Gastroesophageal sphincter (tissue), 4 donors: ENCODE measurements at regions not wholly inside any gene's neighbourhood (a gene's known extent, or its start where the extent isn't known, plus 50 kb on each side); places are given as distances from the start of the nearest gene placed in this dataset.

ENCODE experiments used
- ATAC-seq: fragments of 150-250 bp; one replicate; pipeline ENCODE4 v1.9.1; 2016; ENCODE audit warnings: mild to moderate bottlenecking, moderate library complexity
- H3K27ac ChIP-seq, 4 donors: fragments of 200-600 bp; sonication (generic) in 3 of 4; 1 replicate in 3 of 4; 2 replicates in 1 of 4; pipeline ENCODE4 v1.5.1; 2016 to 2019
- H3K27me3 ChIP-seq: fragments of 200-600 bp; sonication (generic); one replicate; pipeline ENCODE4 v1.5.1; 2019
- H3K36me3 ChIP-seq, 2 donors: fragments of 200-600 bp; sonication (generic); one replicate each; pipeline ENCODE4 v1.5.1; 2019; ENCODE audit warnings: control low read depth in 1 of 2
- H3K4me1 ChIP-seq, 3 donors: fragments of 200-600 bp; sonication (generic); 1 replicate in 2 of 3; 2 replicates in 1 of 3; pipeline ENCODE4 v1.5.1; 2016 to 2019; ENCODE audit warnings: control low read depth in 2 of 3
- H3K4me3 ChIP-seq, 2 donors: fragments of 200-600 bp; sonication (generic); one replicate each; pipeline ENCODE4 v1.5.1; 2019; ENCODE audit warnings: mild to moderate bottlenecking in 1 of 2, moderate library complexity in 1 of 2
- H3K9me3 ChIP-seq, 3 donors: fragments of 200-600 bp; sonication (generic); one replicate each; pipeline ENCODE4 v1.5.1; 2017 to 2019; ENCODE audit warnings: control low read depth in 2 of 3
- EP300 ChIP-seq: sonication (generic); formaldehyde crosslinking; IDR thresholded peaks from one replicate; pipeline ENCODE4 v1.6.1; 2017; ENCODE audit warnings: antibody characterized with exemption, mild to moderate bottlenecking
- POLR2A ChIP-seq, 2 donors: fragments of 450-650 bp; IDR thresholded peaks; one replicate each; pipeline ENCODE4 v1.6.1; 2017; ENCODE audit warnings: antibody characterized with exemption in 2 of 2, mild to moderate bottlenecking in 2 of 2, moderate library complexity in 1 of 2
- POLR2AphosphoS5 ChIP-seq: sonication (generic); formaldehyde crosslinking; IDR thresholded peaks from one replicate; pipeline ENCODE4 v1.6.1; 2017; ENCODE audit warnings: antibody characterized with exemption
- WGBS, 2 donors: methylation state at CpG; one replicate each; pipeline ENCODE4 v1.1.5; 2018; ENCODE audit warnings: low coverage in 1 of 2; 5-methylcytosine and 5-hydroxymethylcytosine counted together
- TF ChIP-seq, protein P1 (sequence below), 4 experiments: fragments of 200-600 bp in 2 of 4; fragments of 450-650 bp in 2 of 4; sonication (generic) in 1 of 4; IDR thresholded peaks; one replicate each; pipeline ENCODE4 v1.5.1; 2017 to 2019; ENCODE audit warnings: antibody characterized with exemption in 4 of 4, mild to moderate bottlenecking in 2 of 4, moderate library complexity in 2 of 4

DNA sequence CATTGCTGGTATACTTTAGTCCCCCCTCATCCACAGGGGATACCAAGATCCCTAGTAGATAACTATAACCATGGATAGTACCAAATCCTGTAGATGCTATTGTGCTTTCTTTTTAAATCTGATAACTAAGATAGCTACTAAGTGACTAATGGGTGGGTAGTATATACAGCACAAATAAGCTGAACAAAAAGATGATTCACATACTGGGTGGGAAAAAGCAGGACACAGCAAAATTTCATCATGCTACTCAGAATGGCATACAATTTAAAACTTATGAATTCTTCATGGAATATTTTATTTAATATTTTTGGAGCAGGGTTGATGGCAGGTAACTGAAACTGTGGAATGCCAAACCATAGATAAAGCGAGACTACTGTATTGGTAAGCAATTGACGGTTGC, 161.6 kb downstream of the IL15 start:
- no peaks in the 10 kb centered on the region for H3K27me3 ChIP-seq
- H3K9me3 ChIP-seq, result no peaks in the 10 kb centered on the region
- H3K27ac ChIP-seq, result no peak overlapping the region
- TF ChIP-seq POLR2A (IDR thresholded peaks at IDR 0.05) (no peak), EP300 (no peak), POLR2AphosphoS5 (no peak)
- TF ChIP-seq, protein P1, sequence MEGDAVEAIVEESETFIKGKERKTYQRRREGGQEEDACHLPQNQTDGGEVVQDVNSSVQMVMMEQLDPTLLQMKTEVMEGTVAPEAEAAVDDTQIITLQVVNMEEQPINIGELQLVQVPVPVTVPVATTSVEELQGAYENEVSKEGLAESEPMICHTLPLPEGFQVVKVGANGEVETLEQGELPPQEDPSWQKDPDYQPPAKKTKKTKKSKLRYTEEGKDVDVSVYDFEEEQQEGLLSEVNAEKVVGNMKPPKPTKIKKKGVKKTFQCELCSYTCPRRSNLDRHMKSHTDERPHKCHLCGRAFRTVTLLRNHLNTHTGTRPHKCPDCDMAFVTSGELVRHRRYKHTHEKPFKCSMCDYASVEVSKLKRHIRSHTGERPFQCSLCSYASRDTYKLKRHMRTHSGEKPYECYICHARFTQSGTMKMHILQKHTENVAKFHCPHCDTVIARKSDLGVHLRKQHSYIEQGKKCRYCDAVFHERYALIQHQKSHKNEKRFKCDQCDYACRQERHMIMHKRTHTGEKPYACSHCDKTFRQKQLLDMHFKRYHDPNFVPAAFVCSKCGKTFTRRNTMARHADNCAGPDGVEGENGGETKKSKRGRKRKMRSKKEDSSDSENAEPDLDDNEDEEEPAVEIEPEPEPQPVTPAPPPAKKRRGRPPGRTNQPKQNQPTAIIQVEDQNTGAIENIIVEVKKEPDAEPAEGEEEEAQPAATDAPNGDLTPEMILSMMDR (IDR thresholded peaks at IDR 0.05), result no peak
- H3K36me3 ChIP-seq, result no peaks in the 10 kb centered on the region
- ATAC-seq, result no peak
- no peak overlapping the region for H3K4me3 ChIP-seq
- 90 to 92% methylated on average over 2 of the region's 2 CpGs for WGBS, 2 donors
- H3K4me1 ChIP-seq, result no peaks in the 10 kb centered on the region

DNA sequence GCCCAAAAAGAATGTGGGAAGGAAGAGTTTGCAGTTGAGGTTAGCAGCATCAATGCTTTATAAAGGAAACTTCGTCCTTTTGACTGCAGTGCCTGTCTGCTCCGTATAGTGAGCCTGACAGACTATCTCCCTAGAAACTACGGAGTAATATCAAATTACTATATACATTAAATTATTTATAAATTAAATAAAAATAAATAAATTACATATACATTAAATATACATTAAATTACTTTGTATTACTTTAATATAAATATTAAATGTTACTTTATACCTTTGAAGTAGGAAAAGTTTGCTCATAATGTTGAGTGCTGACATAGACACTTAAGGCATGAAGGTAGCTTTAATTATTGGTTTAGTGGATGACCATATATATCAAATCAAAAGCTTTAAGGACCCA, 165.2 kb downstream of the IL15 start:
- no peaks in the 10 kb centered on the region for H3K36me3 ChIP-seq
- ATAC-seq, result no peak
- no peak overlapping the region for H3K4me3 ChIP-seq
- H3K9me3 ChIP-seq, result no peaks in the 10 kb centered on the region
- H3K27me3 ChIP-seq, result no peaks in the 10 kb centered on the region
- 59 to 84% methylated on average over 3 of the region's 3 CpGs for WGBS, 2 donors
- no peaks in the 10 kb centered on the region for H3K4me1 ChIP-seq
- TF ChIP-seq EP300 (no peak), POLR2AphosphoS5 (no peak), POLR2A (IDR thresholded peaks at IDR 0.05) (no peak)
- H3K27ac ChIP-seq, result no peak overlapping the region

DNA sequence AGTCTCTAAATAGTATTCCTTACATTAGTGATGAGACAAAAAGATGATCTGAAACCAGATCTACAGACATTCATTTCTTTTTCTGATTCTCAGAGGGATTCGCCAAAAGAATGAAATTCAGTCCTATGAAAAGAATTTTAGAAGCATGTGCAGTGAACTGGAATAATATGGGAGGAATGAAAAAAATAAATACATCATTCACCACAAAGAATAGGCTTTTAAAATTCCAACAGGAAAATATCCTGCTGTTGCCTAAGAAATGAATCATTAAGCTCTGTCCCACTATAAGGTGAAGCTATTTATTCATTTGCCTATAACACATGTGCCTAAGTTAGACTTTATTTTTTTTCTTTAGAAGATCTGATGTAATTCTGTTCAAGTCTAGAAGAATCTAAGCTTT, 165.9 kb downstream of the IL15 start:
- no peak overlapping the region for H3K4me3 ChIP-seq
- 50 to 89% methylated on average over 1 of the region's 1 CpG for WGBS, 2 donors
- no peaks in the 10 kb centered on the region for H3K36me3 ChIP-seq
- H3K9me3 ChIP-seq, result no peaks in the 10 kb centered on the region
- TF ChIP-seq EP300, result no peak
- TF ChIP-seq, protein P1 (IDR thresholded peaks at IDR 0.05), result no peak
- TF ChIP-seq POLR2A (IDR thresholded peaks at IDR 0.05), result no peak
- no peak for TF ChIP-seq POLR2AphosphoS5
- H3K27me3 ChIP-seq, result no peaks in the 10 kb centered on the region
- no peak for ATAC-seq
- H3K4me1 ChIP-seq, result no peaks in the 10 kb centered on the region
- no peak overlapping the region for H3K27ac ChIP-seq

DNA sequence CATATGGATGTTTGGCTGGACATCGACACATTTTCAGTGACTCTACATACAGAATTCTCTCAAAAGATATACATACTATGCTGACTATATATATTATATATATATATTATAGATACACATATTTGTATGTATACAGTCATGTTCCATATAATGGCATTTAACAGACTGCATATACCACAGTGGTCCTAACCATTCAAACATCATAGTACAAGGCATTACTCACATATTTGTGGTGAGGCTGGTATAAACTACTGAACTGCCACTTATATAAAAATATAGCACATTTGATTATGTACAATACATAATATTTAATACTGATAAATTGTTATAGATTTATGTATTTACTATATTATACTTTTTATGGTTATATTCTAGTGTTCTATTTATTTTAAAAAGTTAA, 168.5 kb downstream of the IL15 start:
- no peak overlapping the region for H3K4me3 ChIP-seq
- H3K9me3 ChIP-seq, result no peaks in the 10 kb centered on the region
- H3K4me1 ChIP-seq, result no peaks in the 10 kb centered on the region
- TF ChIP-seq POLR2AphosphoS5 (no peak), POLR2A (IDR thresholded peaks at IDR 0.05) (no peak), EP300 (no peak)
- TF ChIP-seq, protein P1 (IDR thresholded peaks at IDR 0.05), result no peak
- no peak overlapping the region for H3K27ac ChIP-seq
- no peaks in the 10 kb centered on the region for H3K27me3 ChIP-seq
- no peak for ATAC-seq
- H3K36me3 ChIP-seq, result no peaks in the 10 kb centered on the region
- WGBS, 2 donors, result 93 to 100% methylated on average over 1 of the region's 1 CpG

DNA sequence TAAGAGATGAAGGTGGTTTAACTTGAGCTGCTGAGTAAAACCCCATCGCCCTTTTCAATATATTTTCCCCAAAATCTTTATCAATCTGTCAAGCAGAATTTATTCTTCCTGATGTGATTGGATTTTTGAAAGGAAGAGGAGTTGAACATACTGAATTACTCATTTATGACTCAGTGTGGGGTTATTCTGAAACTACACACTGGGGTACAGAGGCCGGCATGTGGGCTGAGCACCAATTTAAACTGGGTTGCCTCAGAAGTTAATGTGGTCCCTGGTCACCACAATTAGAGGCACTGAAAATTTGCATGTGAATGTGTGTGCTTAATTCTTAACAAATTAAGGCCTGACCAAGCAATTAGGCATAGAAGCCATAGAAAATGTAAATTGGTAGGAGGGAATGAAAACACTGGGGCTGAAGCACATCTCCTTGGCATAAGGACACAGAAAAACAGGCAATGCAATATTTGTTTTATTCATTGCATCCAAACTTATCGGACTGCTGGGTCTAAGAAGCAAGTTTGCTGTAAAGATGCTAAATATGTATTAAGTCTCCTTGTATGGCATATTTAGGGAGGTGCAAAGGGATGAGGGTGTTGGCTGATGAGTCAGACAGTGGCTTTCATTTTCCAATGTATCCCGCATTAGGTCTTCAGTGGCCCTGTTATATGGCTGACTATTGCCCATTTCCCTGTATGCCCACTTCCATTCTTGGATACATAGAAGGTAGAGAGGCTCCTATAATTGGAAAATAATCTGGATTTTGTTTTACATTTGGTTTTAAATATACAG, 170.9 kb downstream of the IL15 start:
- no peaks in the 10 kb centered on the region for H3K4me1 ChIP-seq
- H3K36me3 ChIP-seq, result no peaks in the 10 kb centered on the region
- no peak overlapping the region for H3K4me3 ChIP-seq
- H3K27me3 ChIP-seq, result no peaks in the 10 kb centered on the region
- 87 to 89% methylated on average over 4 of the region's 4 CpGs for WGBS, 2 donors
- no peaks in the 10 kb centered on the region for H3K9me3 ChIP-seq
- H3K27ac ChIP-seq, result no peak overlapping the region
- TF ChIP-seq EP300 (no peak), POLR2A (IDR thresholded peaks at IDR 0.05) (no peak), POLR2AphosphoS5 (no peak)
- TF ChIP-seq, protein P1 (IDR thresholded peaks at IDR 0.05), result no peak
- no peak for ATAC-seq
